ENCODE measurements at regions not wholly inside any gene's neighbourhood (a gene's known extent, or its start where the extent isn't known, plus 50 kb on each side); places are given as distances from the start of the nearest gene placed in this dataset.
A peak's percentile ranks its signal among the peaks of the same experiment; 100 is the strongest.

- Histone ChIP-seq H3K79me1 (replicated peaks; ENCODE audit: low read length, poor library complexity, severe bottlenecking) (no peaks in the 10 kb centered on the region), H3K4ac (ENCODE audit: low read depth in 1 of 2, low read length in 2 of 2) (no peak overlapping the region), H2AFZ (ENCODE audit: low read depth, low read length) (no peak overlapping the region), H2BK15ac (ENCODE audit: low read depth, poor library complexity, severe bottlenecking) (no peak overlapping the region), H3K4me1 (ENCODE audit: control insufficient read depth, insufficient read depth, low read depth, low read length) (no peaks in the 10 kb centered on the region), H3K18ac (ENCODE audit: low read depth in 1 of 2, low read length in 2 of 2) (no peak overlapping the region), H3K27me3 (ENCODE audit: control insufficient read depth in 1 of 2, insufficient read depth in 1 of 2, low read length in 2 of 2) (peaks cover 10 to 27% of the 10 kb centered on the region in 2 experiments), H3K23ac (ENCODE audit: low read length in 2 of 2) (no peak overlapping the region), H2BK120ac (ENCODE audit: low read depth, low read length) (no peak overlapping the region), H2AK5ac (ENCODE audit: low read length, severe bottlenecking) (no peak overlapping the region), H3K4me2 (ENCODE audit: low read length, poor library complexity, severe bottlenecking) (no peak overlapping the region), H4K91ac (ENCODE audit: low read length) (no peak overlapping the region), H3K9ac (ENCODE audit: low read length) (no peak overlapping the region), H3K27ac (ENCODE audit: low read length, poor library complexity, severe bottlenecking) (no peak overlapping the region), H4K8ac (ENCODE audit: low read length) (no peak overlapping the region), H3K14ac (ENCODE audit: low read length in 2 of 2) (no peak overlapping the region), H2BK5ac (ENCODE audit: low read depth, low read length, poor library complexity, severe bottlenecking) (no peak overlapping the region), H2BK12ac (ENCODE audit: low read length in 2 of 2) (no peak overlapping the region), H3K9me3 (ENCODE audit: control insufficient read depth, low read length) (no peaks in the 10 kb centered on the region), H3K36me3 (ENCODE audit: control insufficient read depth in 1 of 2, insufficient read depth in 2 of 2, low read depth in 1 of 2, low read length in 2 of 2) (no peaks in the 10 kb centered on the region), H3K4me3 (ENCODE audit: insufficient read depth in 1 of 2, low read depth in 1 of 2, low read length in 2 of 2) (no peak overlapping the region)
- DNase-seq: no peak
- WGBS: 93% methylated on average over 6 of the region's 6 CpGs
Observed at GRCh38 chr13:39998166-39998565, 342.7 kb downstream of the COG6 start.

DNA sequence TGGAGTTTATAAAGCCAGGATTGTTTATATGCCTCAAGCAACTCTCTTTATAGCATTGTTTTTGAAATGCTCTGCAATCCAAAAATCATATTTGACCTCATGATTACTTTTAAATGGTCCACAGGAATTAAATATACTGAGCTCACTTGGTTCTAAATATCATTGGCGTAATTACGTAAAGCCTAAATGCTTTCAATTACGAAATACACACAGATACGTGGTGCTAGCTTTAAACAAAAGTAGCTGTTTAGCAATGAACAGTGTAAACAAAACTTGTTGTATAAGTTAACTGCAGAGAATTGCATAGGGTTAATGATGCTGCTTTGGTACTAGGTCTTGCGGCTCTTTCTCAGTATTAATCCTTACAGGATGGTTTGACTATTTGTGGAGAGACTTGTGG lies 346.6 kb downstream of the COG6 start:
- no peak overlapping the region for H3K4me3 ChIP-seq (ENCODE audit: insufficient read depth in 1 of 2, low read depth in 1 of 2, low read length in 2 of 2)
- no peak overlapping the region for H2AFZ ChIP-seq (ENCODE audit: low read depth, low read length)
- no peak overlapping the region for H2BK120ac ChIP-seq (ENCODE audit: low read depth, low read length)
- H3K4ac ChIP-seq (ENCODE audit: low read depth in 1 of 2, low read length in 2 of 2): no peak overlapping the region
- H3K27ac ChIP-seq (ENCODE audit: low read length, poor library complexity, severe bottlenecking): no peak overlapping the region
- no peak overlapping the region for H3K9ac ChIP-seq (ENCODE audit: low read length)
- H4K91ac ChIP-seq (ENCODE audit: low read length): no peak overlapping the region
- no peak overlapping the region for H2AK5ac ChIP-seq (ENCODE audit: low read length, severe bottlenecking)
- H3K79me1 ChIP-seq (replicated peaks; ENCODE audit: low read length, poor library complexity, severe bottlenecking): no peaks in the 10 kb centered on the region
- peak; percentile 20 for DNase-seq
- H3K36me3 ChIP-seq (ENCODE audit: control insufficient read depth in 1 of 2, insufficient read depth in 2 of 2, low read depth in 1 of 2, low read length in 2 of 2): no peaks in the 10 kb centered on the region
- H4K8ac ChIP-seq (ENCODE audit: low read length): no peak overlapping the region
- H3K23ac ChIP-seq (ENCODE audit: low read length in 2 of 2): no peak overlapping the region
- H3K14ac ChIP-seq (ENCODE audit: low read length in 2 of 2): no peak overlapping the region
- H3K4me1 ChIP-seq (ENCODE audit: control insufficient read depth, insufficient read depth, low read depth, low read length): no peaks in the 10 kb centered on the region
- H2BK15ac ChIP-seq (ENCODE audit: low read depth, poor library complexity, severe bottlenecking): no peak overlapping the region
- H2BK5ac ChIP-seq (ENCODE audit: low read depth, low read length, poor library complexity, severe bottlenecking): no peak overlapping the region
- H3K9me3 ChIP-seq (ENCODE audit: control insufficient read depth, low read length): peaks cover 2% of the 10 kb centered on the region
- no peak overlapping the region for H3K4me2 ChIP-seq (ENCODE audit: low read length, poor library complexity, severe bottlenecking)
- H3K18ac ChIP-seq (ENCODE audit: low read depth in 1 of 2, low read length in 2 of 2): no peak overlapping the region
- H2BK12ac ChIP-seq (ENCODE audit: low read length in 2 of 2): no peak overlapping the region
- H3K27me3 ChIP-seq (ENCODE audit: control insufficient read depth in 1 of 2, insufficient read depth in 1 of 2, low read length in 2 of 2): peaks cover 7 to 15% of the 10 kb centered on the region in 2 experiments
- WGBS: 88% methylated on average over 5 of the region's 5 CpGs

DNA sequence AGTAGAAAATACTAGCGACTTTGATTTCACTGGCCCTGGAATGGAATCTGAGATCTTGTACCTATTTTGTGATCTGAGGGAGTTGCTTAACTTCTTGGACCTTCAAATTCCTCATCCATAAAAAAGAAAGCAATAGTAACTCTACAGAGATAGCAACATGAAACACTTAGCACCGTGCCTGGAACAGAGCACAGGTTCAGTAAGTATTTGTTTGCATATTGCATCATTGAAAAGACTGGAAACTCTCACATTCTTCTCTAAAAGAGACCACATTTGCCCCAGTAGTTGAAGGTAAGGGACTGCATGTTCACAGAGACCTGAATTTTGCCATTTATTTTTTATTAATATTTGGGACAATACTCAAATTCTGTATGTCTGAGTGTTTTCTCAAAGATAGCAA lies 358.1 kb downstream of the COG6 start:
- Histone ChIP-seq H3K14ac (ENCODE audit: low read length in 2 of 2) (no peak overlapping the region), H2BK12ac (ENCODE audit: low read length in 2 of 2) (no peak overlapping the region), H3K9me3 (ENCODE audit: control insufficient read depth, low read length) (no peaks in the 10 kb centered on the region), H4K91ac (ENCODE audit: low read length) (no peak overlapping the region), H2BK5ac (ENCODE audit: low read depth, low read length, poor library complexity, severe bottlenecking) (no peak overlapping the region), H3K4me2 (ENCODE audit: low read length, poor library complexity, severe bottlenecking) (no peak overlapping the region), H3K36me3 (ENCODE audit: control insufficient read depth in 1 of 2, insufficient read depth in 2 of 2, low read depth in 1 of 2, low read length in 2 of 2) (no peaks in the 10 kb centered on the region), H3K4ac (ENCODE audit: low read depth in 1 of 2, low read length in 2 of 2) (no peak overlapping the region), H3K9ac (ENCODE audit: low read length) (no peak overlapping the region), H2BK120ac (ENCODE audit: low read depth, low read length) (no peak overlapping the region), H3K23ac (ENCODE audit: low read length in 2 of 2) (no peak overlapping the region), H3K18ac (ENCODE audit: low read depth in 1 of 2, low read length in 2 of 2) (no peak overlapping the region), H3K4me1 (ENCODE audit: control insufficient read depth, insufficient read depth, low read depth, low read length) (no peaks in the 10 kb centered on the region), H3K4me3 (ENCODE audit: insufficient read depth in 1 of 2, low read depth in 1 of 2, low read length in 2 of 2) (no peak overlapping the region), H4K8ac (ENCODE audit: low read length) (no peak overlapping the region), H2AFZ (ENCODE audit: low read depth, low read length) (no peak overlapping the region), H3K27ac (ENCODE audit: low read length, poor library complexity, severe bottlenecking) (no peak overlapping the region), H3K79me1 (replicated peaks; ENCODE audit: low read length, poor library complexity, severe bottlenecking) (no peaks in the 10 kb centered on the region), H3K27me3 (ENCODE audit: control insufficient read depth in 1 of 2, insufficient read depth in 1 of 2, low read length in 2 of 2) (peaks cover 0 to 16% of the 10 kb centered on the region in 2 experiments), H2AK5ac (ENCODE audit: low read length, severe bottlenecking) (no peak overlapping the region), H2BK15ac (ENCODE audit: low read depth, poor library complexity, severe bottlenecking) (no peak overlapping the region)
- no CpG with 5 or more reads among the region's 2 CpGs for WGBS
- no peak for DNase-seq

GRCh38 chr13:40016953-40017660 lies 361.6 kb downstream of the COG6 start:
- no peak for DNase-seq
- Histone ChIP-seq H2AFZ (ENCODE audit: low read depth, low read length) (no peak overlapping the region), H4K8ac (ENCODE audit: low read length) (no peak overlapping the region), H3K4ac (ENCODE audit: low read depth in 1 of 2, low read length in 2 of 2) (no peak overlapping the region), H3K14ac (ENCODE audit: low read length in 2 of 2) (no peak overlapping the region), H3K18ac (ENCODE audit: low read depth in 1 of 2, low read length in 2 of 2) (no peak overlapping the region), H3K23ac (ENCODE audit: low read length in 2 of 2) (no peak overlapping the region), H3K27ac (ENCODE audit: low read length, poor library complexity, severe bottlenecking) (no peak overlapping the region), H3K36me3 (ENCODE audit: control insufficient read depth in 1 of 2, insufficient read depth in 2 of 2, low read depth in 1 of 2, low read length in 2 of 2) (no peaks in the 10 kb centered on the region), H3K4me1 (ENCODE audit: control insufficient read depth, insufficient read depth, low read depth, low read length) (no peaks in the 10 kb centered on the region), H3K79me1 (replicated peaks; ENCODE audit: low read length, poor library complexity, severe bottlenecking) (no peaks in the 10 kb centered on the region), H3K9me3 (ENCODE audit: control insufficient read depth, low read length) (no peaks in the 10 kb centered on the region), H3K4me3 (ENCODE audit: insufficient read depth in 1 of 2, low read depth in 1 of 2, low read length in 2 of 2) (no peak overlapping the region), H2BK15ac (ENCODE audit: low read depth, poor library complexity, severe bottlenecking) (no peak overlapping the region), H3K9ac (ENCODE audit: low read length) (no peak overlapping the region), H2AK5ac (ENCODE audit: low read length, severe bottlenecking) (no peak overlapping the region), H2BK120ac (ENCODE audit: low read depth, low read length) (no peak overlapping the region), H2BK5ac (ENCODE audit: low read depth, low read length, poor library complexity, severe bottlenecking) (no peak overlapping the region), H3K27me3 (ENCODE audit: control insufficient read depth in 1 of 2, insufficient read depth in 1 of 2, low read length in 2 of 2) (peaks cover 0 to 16% of the 10 kb centered on the region in 2 experiments), H2BK12ac (ENCODE audit: low read length in 2 of 2) (no peak overlapping the region), H3K4me2 (ENCODE audit: low read length, poor library complexity, severe bottlenecking) (no peak overlapping the region), H4K91ac (ENCODE audit: low read length) (no peak overlapping the region)
- WGBS: 86% methylated on average over 7 of the region's 7 CpGs
